SK-N-SH treated with all-trans-retinoic acid at 6 μM for 48 hours (cell line): ENCODE measurements at regions not wholly inside any gene's neighbourhood (a gene's known extent, or its start where the extent isn't known, plus 50 kb on each side); places are given as distances from the start of the nearest gene placed in this dataset.

Source experiments
- ARNTL ChIP-seq: fragments of 450-650 bp; formaldehyde crosslinking; IDR thresholded peaks from 2 replicates; pipeline ENCODE4 v1.5.0; 2020; ENCODE audit warnings: low read depth, mild to moderate bottlenecking, moderate library complexity, borderline replicate concordance
- CREB5 ChIP-seq: fragments of 250-450 bp; sonication (Bioruptor Pico); IDR thresholded peaks from 2 replicates; pipeline ENCODE4 v1.5.1; 2020; ENCODE audit warnings: low read depth, mild to moderate bottlenecking, moderate library complexity
- ISL1 ChIP-seq: fragments of 250-450 bp; sonication (Bioruptor Pico); IDR thresholded peaks from 2 replicates; pipeline ENCODE4 v2.1.2; 2022; ENCODE audit warnings: mild to moderate bottlenecking, moderate library complexity
- POU6F1 ChIP-seq: fragments of 250-450 bp; sonication (Bioruptor Pico); IDR thresholded peaks from 2 replicates; pipeline ENCODE4 v1.8.0; 2021; ENCODE audit warnings: low read depth, mild to moderate bottlenecking, moderate library complexity, borderline replicate concordance
- SNAI2 ChIP-seq: fragments of 250-450 bp; sonication (Bioruptor Pico); IDR thresholded peaks from 2 replicates; pipeline ENCODE4 v1.5.0; 2020; ENCODE audit warnings: mild to moderate bottlenecking, moderate library complexity
- TCF4 ChIP-seq: fragments of 250-450 bp; sonication (Bioruptor Pico); IDR thresholded peaks from 2 replicates; pipeline ENCODE4 v1.8.0; 2021; ENCODE audit warnings: mild to moderate bottlenecking, moderate library complexity, borderline replicate concordance
- TSHZ2 ChIP-seq: fragments of 250-450 bp; sonication (Bioruptor Pico); IDR thresholded peaks from 2 replicates; pipeline ENCODE4 v1.5.0; 2020; ENCODE audit warnings: mild to moderate bottlenecking, moderate library complexity
- ZC3H10 ChIP-seq: fragments of 250-450 bp; sonication (Bioruptor Pico); IDR thresholded peaks from 2 replicates; pipeline ENCODE4 v1.5.1; 2021; ENCODE audit warnings: mild to moderate bottlenecking, moderate library complexity
- ZFP3 ChIP-seq: fragments of 250-450 bp; sonication (Bioruptor Pico); IDR thresholded peaks from 2 replicates; pipeline ENCODE4 v1.5.0; 2020; ENCODE audit warnings: mild to moderate bottlenecking, moderate library complexity
- ZFP30 ChIP-seq: fragments of 450-650 bp; formaldehyde crosslinking; IDR thresholded peaks from 2 replicates; pipeline ENCODE4 v1.5.0; 2022; ENCODE audit warnings: mild to moderate bottlenecking, moderate library complexity
- ZNF565 ChIP-seq: fragments of 450-650 bp; formaldehyde crosslinking; conservative IDR thresholded peaks from 2 replicates; pipeline ENCODE4 v1.5.0; 2020; ENCODE audit warnings: low read depth, mild to moderate bottlenecking, moderate library complexity
- ZNF70 ChIP-seq: fragments of 450-650 bp; formaldehyde crosslinking; IDR thresholded peaks from 2 replicates; pipeline ENCODE4 v1.5.0; 2020; ENCODE audit warnings: mild to moderate bottlenecking, moderate library complexity

GRCh38 chr2:193331676-193332075 lies 1136.9 kb upstream of the TMEFF2 start:
- TF ChIP-seq ISL1 (CRISPR knock-in tag) (no peak), ZFP30 (CRISPR knock-in tag) (no peak), TSHZ2 (CRISPR knock-in tag) (no peak), ARNTL (CRISPR knock-in tag) (no peak), ZNF70 (CRISPR knock-in tag) (no peak), POU6F1 (no peak), ZC3H10 (CRISPR knock-in tag) (no peak), ZFP3 (no peak), ZNF565 (no peak), TCF4 (CRISPR knock-in tag) (no peak), CREB5 (CRISPR knock-in tag) (no peak), SNAI2 (no peak)
